ENCODE measurements at regions not wholly inside any gene's neighbourhood (a gene's known extent, or its start where the extent isn't known, plus 50 kb on each side); places are given as distances from the start of the nearest gene placed in this dataset.

- Histone ChIP-seq H3K4me3 (ENCODE audit: low read depth, low read length) (no peak overlapping the region), H3K79me2 (ENCODE audit: control insufficient read depth, insufficient read depth, low read length, unreplicated experiment) (no peaks in the 10 kb centered on the region), H3K27ac (ENCODE audit: low read depth, low read length) (no peak overlapping the region), H3K27me3 (ENCODE audit: insufficient read depth, low read length) (no peaks in the 10 kb centered on the region), H3K36me3 (ENCODE audit: insufficient read depth, low read length) (no peaks in the 10 kb centered on the region), H3K4me1 (ENCODE audit: control insufficient read depth, insufficient read depth, low read length, unreplicated experiment) (no peaks in the 10 kb centered on the region), H2AFZ (ENCODE audit: low read length, unreplicated experiment) (no peak overlapping the region)
These were observed 1020.6 kb downstream of the XPNPEP1 start for GRCh38 chr10:108902619-108903285.

DNA sequence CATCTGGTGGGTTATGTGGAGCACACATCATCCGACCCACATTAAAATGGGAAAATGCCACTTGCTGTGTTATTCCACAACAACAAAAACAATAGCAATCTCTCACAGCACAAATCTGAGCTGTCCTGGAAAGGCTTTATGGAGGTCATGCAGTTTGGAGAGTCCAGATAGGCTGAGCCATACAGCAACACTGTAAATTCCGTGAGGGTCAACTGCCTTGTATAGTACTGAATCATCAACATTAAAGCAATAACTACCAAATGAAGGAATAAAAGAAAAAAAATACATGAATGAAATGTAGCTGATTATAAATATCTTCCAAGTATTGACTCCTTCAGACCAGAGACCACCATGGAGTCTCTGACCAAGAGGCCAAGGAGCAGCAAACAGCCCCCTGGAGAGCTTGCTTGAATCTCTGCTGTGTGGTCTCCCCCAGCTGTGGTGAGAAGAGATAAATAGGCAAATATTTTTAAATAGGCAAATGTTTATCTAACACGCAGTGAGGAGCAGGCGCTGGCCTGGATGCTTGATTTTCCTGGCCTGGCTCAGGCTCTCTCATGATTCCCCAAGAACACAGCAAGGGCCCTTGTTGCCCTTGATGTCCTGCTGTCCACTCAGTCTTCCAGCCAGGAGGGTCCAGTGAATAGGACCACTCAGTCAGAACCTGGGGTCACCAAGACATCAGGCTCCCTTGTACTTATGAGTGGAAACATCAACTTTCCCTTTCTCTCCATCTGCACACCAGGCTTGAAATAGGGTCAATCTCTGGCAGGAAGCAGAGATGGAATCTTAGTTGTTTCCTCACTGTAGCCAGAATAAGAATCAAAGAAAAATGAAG is 1021.3 kb downstream of the XPNPEP1 start:
- H3K36me3 ChIP-seq (ENCODE audit: insufficient read depth, low read length): no peaks in the 10 kb centered on the region
- no peak overlapping the region for H3K27ac ChIP-seq (ENCODE audit: low read depth, low read length)
- no peaks in the 10 kb centered on the region for H3K27me3 ChIP-seq (ENCODE audit: insufficient read depth, low read length)
- H3K79me2 ChIP-seq (ENCODE audit: control insufficient read depth, insufficient read depth, low read length, unreplicated experiment): no peaks in the 10 kb centered on the region
- H3K4me3 ChIP-seq (ENCODE audit: low read depth, low read length): no peak overlapping the region
- no peaks in the 10 kb centered on the region for H3K4me1 ChIP-seq (ENCODE audit: control insufficient read depth, insufficient read depth, low read length, unreplicated experiment)
- H2AFZ ChIP-seq (ENCODE audit: low read length, unreplicated experiment): no peak overlapping the region

DNA sequence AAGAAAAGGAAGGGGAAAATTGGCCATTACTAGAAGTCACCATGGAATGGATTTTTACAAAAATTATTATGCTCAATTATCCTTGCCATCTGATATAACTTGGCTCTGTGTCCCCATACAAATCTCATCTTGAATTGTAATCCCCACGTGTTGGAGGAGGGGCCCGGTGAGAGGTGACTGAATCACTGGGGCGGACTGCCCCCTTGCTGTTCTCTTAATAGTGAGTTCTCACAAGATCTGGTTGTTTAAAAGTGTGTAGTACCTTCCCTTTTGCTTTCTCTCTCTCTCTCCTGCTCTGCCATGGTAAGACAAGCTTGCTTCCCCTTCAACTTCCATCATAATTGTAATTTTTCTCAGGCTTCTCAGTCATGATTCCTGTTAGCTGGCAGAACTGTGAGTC is 1023.6 kb downstream of the XPNPEP1 start:
- Histone ChIP-seq H3K4me1 (ENCODE audit: control insufficient read depth, insufficient read depth, low read length, unreplicated experiment) (no peaks in the 10 kb centered on the region), H3K27me3 (ENCODE audit: insufficient read depth, low read length) (no peaks in the 10 kb centered on the region), H3K4me3 (ENCODE audit: low read depth, low read length) (no peak overlapping the region), H3K36me3 (ENCODE audit: insufficient read depth, low read length) (no peaks in the 10 kb centered on the region), H2AFZ (ENCODE audit: low read length, unreplicated experiment) (no peak overlapping the region), H3K27ac (ENCODE audit: low read depth, low read length) (no peak overlapping the region), H3K79me2 (ENCODE audit: control insufficient read depth, insufficient read depth, low read length, unreplicated experiment) (no peaks in the 10 kb centered on the region)

GRCh38 chr10:108894402-108895301 is 1028.7 kb downstream of the XPNPEP1 start:
- H2AFZ ChIP-seq (ENCODE audit: low read length, unreplicated experiment): no peak overlapping the region
- no peak overlapping the region for H3K4me3 ChIP-seq (ENCODE audit: low read depth, low read length)
- H3K36me3 ChIP-seq (ENCODE audit: insufficient read depth, low read length): no peaks in the 10 kb centered on the region
- no peaks in the 10 kb centered on the region for H3K4me1 ChIP-seq (ENCODE audit: control insufficient read depth, insufficient read depth, low read length, unreplicated experiment)
- H3K27ac ChIP-seq (ENCODE audit: low read depth, low read length): no peak overlapping the region
- no peaks in the 10 kb centered on the region for H3K79me2 ChIP-seq (ENCODE audit: control insufficient read depth, insufficient read depth, low read length, unreplicated experiment)
- no peaks in the 10 kb centered on the region for H3K27me3 ChIP-seq (ENCODE audit: insufficient read depth, low read length)

- Histone ChIP-seq H3K27me3 (ENCODE audit: insufficient read depth, low read length) (no peaks in the 10 kb centered on the region), H3K36me3 (ENCODE audit: insufficient read depth, low read length) (no peaks in the 10 kb centered on the region), H3K79me2 (ENCODE audit: control insufficient read depth, insufficient read depth, low read length, unreplicated experiment) (no peaks in the 10 kb centered on the region), H3K4me3 (ENCODE audit: low read depth, low read length) (no peak overlapping the region), H3K4me1 (ENCODE audit: control insufficient read depth, insufficient read depth, low read length, unreplicated experiment) (no peaks in the 10 kb centered on the region), H2AFZ (ENCODE audit: low read length, unreplicated experiment) (no peak overlapping the region), H3K27ac (ENCODE audit: low read depth, low read length) (no peak overlapping the region)
These were observed 1046.2 kb downstream of the XPNPEP1 start for GRCh38 chr10:108877095-108877561.

- Histone ChIP-seq H3K27me3 (ENCODE audit: insufficient read depth, low read length) (no peaks in the 10 kb centered on the region), H3K27ac (ENCODE audit: low read depth, low read length) (no peak overlapping the region), H3K79me2 (ENCODE audit: control insufficient read depth, insufficient read depth, low read length, unreplicated experiment) (no peaks in the 10 kb centered on the region), H2AFZ (ENCODE audit: low read length, unreplicated experiment) (no peak overlapping the region), H3K4me1 (ENCODE audit: control insufficient read depth, insufficient read depth, low read length, unreplicated experiment) (no peaks in the 10 kb centered on the region), H3K36me3 (ENCODE audit: insufficient read depth, low read length) (no peaks in the 10 kb centered on the region), H3K4me3 (ENCODE audit: low read depth, low read length) (no peak overlapping the region)
These were observed 1050.5 kb downstream of the XPNPEP1 start for GRCh38 chr10:108872854-108873253.

GRCh38 chr10:108868881-108869280 is 1054.4 kb downstream of the XPNPEP1 start:
- Histone ChIP-seq H3K79me2 (ENCODE audit: control insufficient read depth, insufficient read depth, low read length, unreplicated experiment) (no peaks in the 10 kb centered on the region), H3K4me1 (ENCODE audit: control insufficient read depth, insufficient read depth, low read length, unreplicated experiment) (no peaks in the 10 kb centered on the region), H3K27me3 (ENCODE audit: insufficient read depth, low read length) (no peaks in the 10 kb centered on the region), H3K36me3 (ENCODE audit: insufficient read depth, low read length) (no peaks in the 10 kb centered on the region), H3K27ac (ENCODE audit: low read depth, low read length) (no peak overlapping the region), H2AFZ (ENCODE audit: low read length, unreplicated experiment) (no peak overlapping the region), H3K4me3 (ENCODE audit: low read depth, low read length) (no peak overlapping the region)

GRCh38 chr10:108862676-108863350 is 1060.5 kb downstream of the XPNPEP1 start:
- Histone ChIP-seq H3K4me1 (ENCODE audit: control insufficient read depth, insufficient read depth, low read length, unreplicated experiment) (no peaks in the 10 kb centered on the region), H2AFZ (ENCODE audit: low read length, unreplicated experiment) (no peak overlapping the region), H3K79me2 (ENCODE audit: control insufficient read depth, insufficient read depth, low read length, unreplicated experiment) (no peaks in the 10 kb centered on the region), H3K4me3 (ENCODE audit: low read depth, low read length) (no peak overlapping the region), H3K27ac (ENCODE audit: low read depth, low read length) (no peak overlapping the region), H3K27me3 (ENCODE audit: insufficient read depth, low read length) (no peaks in the 10 kb centered on the region), H3K36me3 (ENCODE audit: insufficient read depth, low read length) (no peaks in the 10 kb centered on the region)

DNA sequence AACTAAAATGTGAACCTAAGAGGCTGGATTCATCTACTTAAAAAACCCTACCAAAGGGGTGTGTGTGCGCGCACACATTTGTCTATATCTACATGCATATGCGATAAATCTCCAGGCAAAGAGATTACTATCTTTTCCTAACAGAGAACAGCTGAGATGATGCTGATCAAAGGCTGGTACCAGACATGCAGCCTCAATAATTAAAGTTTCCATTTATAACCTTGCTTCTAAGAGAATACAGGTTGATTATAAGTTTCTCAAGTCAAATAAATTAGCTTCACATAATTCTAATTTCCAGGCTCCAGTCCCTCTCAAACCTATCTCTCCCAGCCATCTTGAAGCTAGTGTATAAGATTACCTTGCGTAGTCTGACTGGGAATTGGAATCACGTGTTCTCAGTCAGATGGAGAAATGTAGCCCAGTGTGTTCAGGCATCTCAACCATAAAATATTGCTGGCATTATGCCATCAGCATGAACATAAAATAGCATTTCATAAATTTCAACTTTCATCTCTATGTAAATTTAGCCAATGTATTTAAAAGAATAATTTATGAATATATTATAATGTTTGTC is 1062.0 kb downstream of the XPNPEP1 start:
- Histone ChIP-seq H3K4me1 (ENCODE audit: control insufficient read depth, insufficient read depth, low read length, unreplicated experiment) (no peaks in the 10 kb centered on the region), H3K36me3 (ENCODE audit: insufficient read depth, low read length) (no peaks in the 10 kb centered on the region), H3K27ac (ENCODE audit: low read depth, low read length) (no peak overlapping the region), H3K4me3 (ENCODE audit: low read depth, low read length) (no peak overlapping the region), H3K27me3 (ENCODE audit: insufficient read depth, low read length) (no peaks in the 10 kb centered on the region), H3K79me2 (ENCODE audit: control insufficient read depth, insufficient read depth, low read length, unreplicated experiment) (no peaks in the 10 kb centered on the region), H2AFZ (ENCODE audit: low read length, unreplicated experiment) (no peak overlapping the region)

GRCh38 chr10:108852211-108852610 is 1071.1 kb downstream of the XPNPEP1 start:
- no peak overlapping the region for H3K4me3 ChIP-seq (ENCODE audit: low read depth, low read length)
- no peaks in the 10 kb centered on the region for H3K79me2 ChIP-seq (ENCODE audit: control insufficient read depth, insufficient read depth, low read length, unreplicated experiment)
- no peaks in the 10 kb centered on the region for H3K36me3 ChIP-seq (ENCODE audit: insufficient read depth, low read length)
- no peak overlapping the region for H3K27ac ChIP-seq (ENCODE audit: low read depth, low read length)
- H3K27me3 ChIP-seq (ENCODE audit: insufficient read depth, low read length): no peaks in the 10 kb centered on the region
- no peak overlapping the region for H2AFZ ChIP-seq (ENCODE audit: low read length, unreplicated experiment)
- H3K4me1 ChIP-seq (ENCODE audit: control insufficient read depth, insufficient read depth, low read length, unreplicated experiment): no peaks in the 10 kb centered on the region
